A549 (cell line): ENCODE measurements at regions not wholly inside any gene's neighbourhood (a gene's known extent, or its start where the extent isn't known, plus 50 kb on each side); places are given as distances from the start of the nearest gene placed in this dataset.

Experiments used
- ATAC-seq, 2 experiments: fragments of 200-7000 bp in 1 of 2; fragments of >200 bp in 1 of 2; cut with Nextera tagmentation in 1 of 2; cut with Tn5 transposase in 1 of 2; 3 replicates each; pipeline versions ENCODE4 v1.8.0 to v1.9.1; 2018 to 2020; ENCODE audit warnings: mild to moderate bottlenecking in 1 of 2, moderate library complexity in 1 of 2
- CTCF ChIA-PET: fragments of 300-600 bp; sonication (Branson Sonifier 250); formaldehyde crosslinking; extraction: SDS; loops from one replicate; lab custom pipeline; 2021; ENCODE audit warnings: antibody characterized with exemption, inconsistent platforms; lab: Yijun Ruan, JAX
- POLR2A ChIA-PET: fragments of 350-600 bp; formaldehyde crosslinking; extraction: SDS; loops from one replicate; lab custom pipeline; 2021; ENCODE audit warnings: antibody characterized with exemption, inconsistent platforms; lab: Yijun Ruan, JAX
- DNase-seq, 2 experiments: peaks; one replicate each; pipeline versions ENCODE4 v3.0.0 to v3.0.0-alpha.2; 2011 to 2016; ENCODE audit warnings: low read depth in 1 of 2, low spot score in 1 of 2
- FAIRE-seq: peaks from 2 replicates; lab custom pipeline; 2011; peaks lifted over from hg19 to GRCh38; lab: Jason Lieb, UNC
- H3K27ac ChIP-seq, 2 experiments: fragments of >200 bp; sonication (Bioruptor Twin); formaldehyde crosslinking; 3 replicates each; pipeline ENCODE4 v1.5.1; 2016 to 2017
- H3K4me1 ChIP-seq: fragments of >200 bp; sonication (Bioruptor Twin); formaldehyde crosslinking; 3 replicates; pipeline ENCODE4 v1.6.1; 2016
- H3K4me2 ChIP-seq: fragments of >200 bp; sonication (Bioruptor Twin); formaldehyde crosslinking; 3 replicates; pipeline ENCODE4 v1.6.1; 2016
- H3K4me3 ChIP-seq: fragments of >200 bp; sonication (Bioruptor Twin); formaldehyde crosslinking; 3 replicates; pipeline ENCODE4 v1.5.1; 2016
- H3K9me3 ChIP-seq: fragments of >200 bp; sonication (Bioruptor Twin); formaldehyde crosslinking; 3 replicates; pipeline ENCODE4 v1.6.1; 2016
- BCL3 ChIP-seq: fragments of >200 bp; sonication (Bioruptor Twin); formaldehyde crosslinking; IDR thresholded peaks from 3 replicates; pipeline ENCODE4 v1.6.1; 2016
- BHLHE40 ChIP-seq: IDR thresholded peaks from 2 replicates; pipeline ENCODE4 v1.6.1; 2012; ENCODE audit warnings: low read depth, low read length, inconsistent platforms
- CEBPB ChIP-seq, 2 experiments: fragments of >200 bp in 1 of 2; sonication (Bioruptor Twin) in 1 of 2; formaldehyde crosslinking in 1 of 2; IDR thresholded peaks; 2 replicates each; pipeline ENCODE4 v1.6.1; 2012 to 2016
- CHD4 ChIP-seq: fragments of 200-600 bp; sonication (generic); IDR thresholded peaks from 2 replicates; pipeline ENCODE4 v1.6.1; 2016; ENCODE audit warnings: antibody characterized with exemption, mild to moderate bottlenecking, borderline replicate concordance
- EP300 ChIP-seq, 2 experiments: fragments of >200 bp; sonication (Bioruptor Twin); formaldehyde crosslinking; IDR thresholded peaks; 2 replicates in 1 of 2; 3 replicates in 1 of 2; pipeline ENCODE4 v1.6.1; 2016 to 2017
- FOSB ChIP-seq: fragments of 250-450 bp; sonication (Bioruptor Pico); IDR thresholded peaks from 2 replicates; pipeline ENCODE4 v1.5.0; 2020; ENCODE audit warnings: mild to moderate bottlenecking, moderate library complexity
- FOXS1 ChIP-seq: fragments of 250-450 bp; sonication (Bioruptor Pico); IDR thresholded peaks from 2 replicates; pipeline ENCODE4 v1.5.0; 2020; ENCODE audit warnings: mild to moderate bottlenecking, moderate library complexity
- HOXA7 ChIP-seq: fragments of 250-450 bp; sonication (Bioruptor Pico); IDR thresholded peaks from 2 replicates; pipeline ENCODE4 v1.5.0; 2020; ENCODE audit warnings: mild to moderate bottlenecking, moderate library complexity
- HOXB13 ChIP-seq: fragments of 250-450 bp; sonication (Bioruptor Pico); IDR thresholded peaks from 2 replicates; pipeline ENCODE4 v1.5.0; 2020; ENCODE audit warnings: low read depth, mild to moderate bottlenecking, moderate library complexity
- MAFK ChIP-seq: fragments of 450-650 bp; IDR thresholded peaks from 2 replicates; pipeline ENCODE4 v1.6.1; 2014; ENCODE audit not compliant: partially characterized antibody
- MAX ChIP-seq: IDR thresholded peaks from 2 replicates; pipeline ENCODE4 v1.6.1; 2012
- MAZ ChIP-seq: fragments of 150-350 bp; IDR thresholded peaks from 2 replicates; pipeline ENCODE4 v1.6.1; 2014; ENCODE audit warnings: antibody characterized with exemption, low read depth, low read length, borderline replicate concordance
- MYC ChIP-seq: IDR thresholded peaks from 2 replicates; pipeline ENCODE4 v1.6.1; 2012; ENCODE audit warnings: mild to moderate bottlenecking, inconsistent platforms, low read length, improper control_type of control experiment, borderline replicate concordance
- NFE2L2 ChIP-seq: fragments of 150-350 bp; conservative IDR thresholded peaks from 2 replicates; pipeline ENCODE4 v1.6.1; 2014; ENCODE audit warnings: low read length
- PBX3 ChIP-seq: IDR thresholded peaks from 2 replicates; pipeline ENCODE4 v1.6.1; 2012
- PHF8 ChIP-seq: fragments of 200-600 bp; sonication (generic); IDR thresholded peaks from 2 replicates; pipeline ENCODE4 v1.6.1; 2016; ENCODE audit warnings: low read depth, mild to moderate bottlenecking, antibody characterized with exemption, moderate library complexity, borderline replicate concordance
- RAD21 ChIP-seq, 2 experiments: fragments of >200 bp in 1 of 2; sonication (Bioruptor Twin) in 1 of 2; formaldehyde crosslinking in 1 of 2; IDR thresholded peaks in 1 of 2; conservative IDR thresholded peaks in 1 of 2; 2 replicates in 1 of 2; 3 replicates in 1 of 2; pipeline ENCODE4 v1.6.1; 2012 to 2018; ENCODE audit warnings: inconsistent platforms in 1 of 2
- RCOR1 ChIP-seq: fragments of 150-350 bp; IDR thresholded peaks from 2 replicates; pipeline ENCODE4 v1.6.1; 2014; ENCODE audit warnings: antibody characterized with exemption, low read length, low read depth
- REST ChIP-seq: fragments of 200-600 bp; sonication (generic); IDR thresholded peaks from 2 replicates; pipeline ENCODE4 v1.6.1; 2016; ENCODE audit warnings: antibody characterized with exemption, mild to moderate bottlenecking, moderate library complexity
- SREBF2 ChIP-seq: fragments of 450-650 bp; IDR thresholded peaks from 2 replicates; pipeline ENCODE4 v1.6.1; 2014; ENCODE audit warnings: mild to moderate bottlenecking, moderate library complexity
- TFCP2L1 ChIP-seq: fragments of 250-450 bp; sonication (Bioruptor Pico); IDR thresholded peaks from 2 replicates; pipeline ENCODE4 v1.5.0; 2021; ENCODE audit warnings: mild to moderate bottlenecking
- TP53 ChIP-seq: fragments of 250-450 bp; sonication (Bioruptor Pico); IDR thresholded peaks from 2 replicates; pipeline ENCODE4 v1.5.0; 2021; ENCODE audit warnings: mild to moderate bottlenecking, moderate library complexity
- ZC3H11A ChIP-seq: fragments of 450-650 bp; IDR thresholded peaks from 2 replicates; pipeline ENCODE4 v1.6.1; 2014; ENCODE audit warnings: antibody characterized with exemption, mild to moderate bottlenecking
- ZFP36 ChIP-seq: fragments of 450-650 bp; IDR thresholded peaks from 2 replicates; pipeline ENCODE4 v1.6.1; 2014; ENCODE audit warnings: borderline replicate concordance; ENCODE audit not compliant: partially characterized antibody
- ZNF302 ChIP-seq: fragments of 250-450 bp; sonication (Bioruptor Pico); IDR thresholded peaks from 2 replicates; pipeline ENCODE4 v1.9.0; 2021; ENCODE audit warnings: inconsistent platforms, mild to moderate bottlenecking, moderate library complexity
- WGBS: methylation state at CpG from one replicate; pipeline ENCODE4 v1.1.6; 2017; ENCODE audit errors: missing lambda C conversion rate; 5-methylcytosine and 5-hydroxymethylcytosine counted together

- Histone ChIP-seq H3K4me1 (peaks cover 36% of the 10 kb centered on the region), H3K9me3 (no peaks in the 10 kb centered on the region), H3K4me3 (no peak overlapping the region), H3K4me2 (peak overlapping the region; percentile 60; the same call in 2 of the 3 replicates), H3K27ac (peak overlapping the region in 1 of 2 experiments; percentile 57; a peak in 1 of 6 replicates)
- FAIRE-seq (no peak), ATAC-seq (peak in 1 of 2 experiments; percentile 25; a peak in 3 of 6 replicates)
- WGBS, result 77% methylated on average over 4 of the region's 4 CpGs
- CTCF ChIA-PET, result interaction anchor here (0.8 to 4.6 kb wide), 8 partner anchors 9 to 69 kb away, joined by 3 to 23 read pairs (median 5); no protein-coding TSS in a partner anchor
- no peak for TF ChIP-seq RAD21 (conservative IDR thresholded peaks at IDR 0.05 in 1 of 2, IDR thresholded peaks at IDR 0.05 in 1 of 2)
- no peak for TF ChIP-seq HOXA7
- TF ChIP-seq MAFK, result no peak
- no peak for TF ChIP-seq ZNF302 (CRISPR knock-in tag)
- TF ChIP-seq EP300 (IDR thresholded peaks at IDR 0.05), result no peak
- no peak for TF ChIP-seq HOXB13
- no peak for TF ChIP-seq FOSB (CRISPR knock-in tag)
- TF ChIP-seq CEBPB (IDR thresholded peaks at IDR 0.05), result no peak
- no peak for TF ChIP-seq BCL3
- TF ChIP-seq PBX3, result no peak
- TF ChIP-seq ZFP36, result no peak
- no peak for TF ChIP-seq ZC3H11A
- TF ChIP-seq, all 56 proteins: peak for 0
- POLR2A ChIA-PET, result interaction anchor here (0.7 to 2.5 kb wide), 3 partner anchors 11 to 112 kb away, joined by 3 to 11 read pairs (median 4); a partner anchor contains a TSS
- DNase-seq, result no peak
Measured at GRCh38 chr14:73796893-73797542, 54.6 kb upstream of the PTGR2 start.

- CTCF ChIA-PET, result interaction anchor here (0.8 to 3.5 kb wide), 7 partner anchors 8 to 38 kb away, joined by 3 to 17 read pairs (median 5); no protein-coding TSS in a partner anchor
- H3K27ac ChIP-seq, result peak overlapping the region; percentile 7 to 57; a peak in 4 of 6 replicates
- no peak for ATAC-seq
- H3K4me1 ChIP-seq, result peaks cover 36% of the 10 kb centered on the region
- H3K4me3 ChIP-seq, result no peak overlapping the region
- H3K9me3 ChIP-seq, result no peaks in the 10 kb centered on the region
- no peak for FAIRE-seq
- H3K4me2 ChIP-seq, result peak overlapping the region; percentile 60
- WGBS, result 89% methylated on average over 2 of the region's 2 CpGs
- no peak for DNase-seq
- POLR2A ChIA-PET, result interaction anchor here (0.7 to 2.5 kb wide), 3 partner anchors 11 to 112 kb away, joined by 3 to 11 read pairs (median 4); a partner anchor contains a TSS
- TF ChIP-seq EP300 (IDR thresholded peaks at IDR 0.05), result no peak
- TF ChIP-seq ZFP36, result no peak
- no peak for TF ChIP-seq BHLHE40
- TF ChIP-seq FOXS1, result no peak
- TF ChIP-seq ZNF302 (CRISPR knock-in tag), result no peak
- no peak for TF ChIP-seq TFCP2L1 (CRISPR knock-in tag)
- no peak for TF ChIP-seq REST
- no peak for TF ChIP-seq MAX
- TF ChIP-seq CEBPB (IDR thresholded peaks at IDR 0.05), result no peak
- no peak for TF ChIP-seq MYC
- no peak for TF ChIP-seq PHF8
- no peak for TF ChIP-seq MAZ
- no peak for TF ChIP-seq HOXB13
- no peak for TF ChIP-seq SREBF2
- no peak for TF ChIP-seq RAD21 (conservative IDR thresholded peaks at IDR 0.05 in 1 of 2, IDR thresholded peaks at IDR 0.05 in 1 of 2)
- no peak for TF ChIP-seq RCOR1
- TF ChIP-seq NFE2L2, result no peak
- no peak for TF ChIP-seq TP53 (CRISPR knock-in tag)
- no peak for TF ChIP-seq CHD4
Measured at GRCh38 chr14:73796415-73796814, 55.2 kb upstream of the PTGR2 start.
